ENCODE measurements at regions not wholly inside any gene's neighbourhood (a gene's known extent, or its start where the extent isn't known, plus 50 kb on each side); places are given as distances from the start of the nearest gene placed in this dataset.
"Not testable (repeated sequence)": the region's sequence is repeated elsewhere in the genome, so short reads cannot be mapped to it uniquely, and the experiment has no call there.

DNA sequence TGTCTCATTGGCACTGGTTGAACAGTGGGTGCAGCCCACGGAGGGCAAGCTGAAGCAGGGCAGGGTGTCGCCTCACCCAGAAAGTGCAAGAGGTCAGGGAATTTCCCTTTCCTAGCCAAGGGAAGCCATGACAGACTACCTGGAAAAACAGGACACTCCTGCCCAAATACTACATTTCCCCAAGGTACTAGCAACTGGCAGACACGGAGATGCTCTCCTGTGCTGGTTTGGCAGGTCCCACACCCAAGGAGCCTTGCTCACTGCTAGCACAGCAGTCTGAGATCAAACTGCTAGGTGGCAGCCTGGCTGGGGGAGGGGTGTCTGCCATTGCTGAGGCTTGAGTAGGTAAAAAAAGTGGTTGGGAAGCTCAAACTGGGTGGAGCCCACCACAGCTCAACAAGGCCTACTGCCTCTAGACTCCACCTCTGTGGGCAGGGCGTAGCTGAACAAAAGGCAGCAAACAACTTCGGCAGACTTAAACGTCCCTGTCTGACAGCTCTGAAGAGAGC lies 382.7 kb upstream of the NMUR2 start:
- not testable (repeated sequence) for TF ChIP-seq POLR2AphosphoS5 (IDR thresholded peaks at IDR 0.05); POLR2A (IDR thresholded peaks at IDR 0.05); EP300 (IDR thresholded peaks at IDR 0.05; ENCODE audit: low read depth)
- TF ChIP-seq, protein P1, sequence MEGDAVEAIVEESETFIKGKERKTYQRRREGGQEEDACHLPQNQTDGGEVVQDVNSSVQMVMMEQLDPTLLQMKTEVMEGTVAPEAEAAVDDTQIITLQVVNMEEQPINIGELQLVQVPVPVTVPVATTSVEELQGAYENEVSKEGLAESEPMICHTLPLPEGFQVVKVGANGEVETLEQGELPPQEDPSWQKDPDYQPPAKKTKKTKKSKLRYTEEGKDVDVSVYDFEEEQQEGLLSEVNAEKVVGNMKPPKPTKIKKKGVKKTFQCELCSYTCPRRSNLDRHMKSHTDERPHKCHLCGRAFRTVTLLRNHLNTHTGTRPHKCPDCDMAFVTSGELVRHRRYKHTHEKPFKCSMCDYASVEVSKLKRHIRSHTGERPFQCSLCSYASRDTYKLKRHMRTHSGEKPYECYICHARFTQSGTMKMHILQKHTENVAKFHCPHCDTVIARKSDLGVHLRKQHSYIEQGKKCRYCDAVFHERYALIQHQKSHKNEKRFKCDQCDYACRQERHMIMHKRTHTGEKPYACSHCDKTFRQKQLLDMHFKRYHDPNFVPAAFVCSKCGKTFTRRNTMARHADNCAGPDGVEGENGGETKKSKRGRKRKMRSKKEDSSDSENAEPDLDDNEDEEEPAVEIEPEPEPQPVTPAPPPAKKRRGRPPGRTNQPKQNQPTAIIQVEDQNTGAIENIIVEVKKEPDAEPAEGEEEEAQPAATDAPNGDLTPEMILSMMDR (IDR thresholded peaks at IDR 0.05) = not testable (repeated sequence)
